ENCODE measurements at regions not wholly inside any gene's neighbourhood (a gene's known extent, or its start where the extent isn't known, plus 50 kb on each side); places are given as distances from the start of the nearest gene placed in this dataset.

- H3K9me3 ChIP-seq (ENCODE audit: control insufficient read depth, insufficient read depth, low read length), result peaks cover 4% of the 10 kb centered on the region; the same call in 1 of the 2 replicates
- H3K36me3 ChIP-seq (ENCODE audit: control insufficient read depth, insufficient read depth, low read length), result no peaks in the 10 kb centered on the region
- no peak overlapping the region for H2AFZ ChIP-seq (replicated peaks; ENCODE audit: low read length, poor library complexity)
- H2BK120ac ChIP-seq (ENCODE audit: low read depth, low read length), result no peak overlapping the region
- dilution Hi-C loops (cut with HindIII; ENCODE audit: low sequenced_read_pairs, unreplicated experiment) (no loop called here), intact Hi-C loops (cut with micrococcal nuclease) (no loop called here), in situ Hi-C loops (cut with MboI; ENCODE audit: low sequenced_read_pairs) (no loop called here)
- no peaks in the 10 kb centered on the region for H3K9me1 ChIP-seq (ENCODE audit: insufficient read depth, low read length)
- no peak overlapping the region for H4K8ac ChIP-seq (ENCODE audit: low read depth in 2 of 2, low read length in 2 of 2)
- no peak overlapping the region for H3K4me2 ChIP-seq (ENCODE audit: low read depth, low read length)
- no peak for ATAC-seq (ENCODE audit: low read depth)
- no peak overlapping the region for H3K23ac ChIP-seq (ENCODE audit: low read depth, low read length)
- H3K27ac ChIP-seq (ENCODE audit: insufficient read depth, low read length), result no peak overlapping the region
- DNase-seq, result no peak
- no peak overlapping the region for H2BK15ac ChIP-seq (ENCODE audit: low read depth, low read length)
- H3K4ac ChIP-seq (ENCODE audit: low read depth, low read length), result no peak overlapping the region
- H4K5ac ChIP-seq (ENCODE audit: low read depth, low read length), result no peak overlapping the region
- no peak overlapping the region for H3K14ac ChIP-seq (replicated peaks; ENCODE audit: low read depth, low read length)
- no peaks in the 10 kb centered on the region for H3K79me1 ChIP-seq (ENCODE audit: low read depth in 1 of 2, low read length in 2 of 2)
- H2BK20ac ChIP-seq (ENCODE audit: low read depth, low read length), result no peak overlapping the region
- BruUV-seq (replicated peaks), result no TSS peak
- H2AK5ac ChIP-seq (ENCODE audit: low read depth, low read length), result no peak overlapping the region
- H3K9ac ChIP-seq (ENCODE audit: low read depth, low read length), result no peak overlapping the region
- H3K56ac ChIP-seq (ENCODE audit: extremely low read depth, insufficient read depth, low read length), result no peak overlapping the region
- H2AK9ac ChIP-seq (replicated peaks; ENCODE audit: low read depth, low read length, poor library complexity), result no peak overlapping the region
- H3K18ac ChIP-seq (ENCODE audit: low read depth, low read length), result no peak overlapping the region
- ChIA-PET POLR2A (ENCODE audit: unreplicated experiment) (no interaction called here), CTCF (no interaction called here)
- no peak overlapping the region for H3K4me3 ChIP-seq (ENCODE audit: insufficient read depth, low read depth, low read length)
- H4K20me1 ChIP-seq (ENCODE audit: insufficient read depth, low read length), result no peaks in the 10 kb centered on the region
- H3K4me1 ChIP-seq (ENCODE audit: control insufficient read depth, insufficient read depth, low read length), result no peaks in the 10 kb centered on the region
- TF ChIP-seq RFX5 (IDR thresholded peaks at IDR 0.05; ENCODE audit: low read depth, low read length), result no peak
- TF ChIP-seq CEBPB (IDR thresholded peaks at IDR 0.05; ENCODE audit: low read depth, low read length), result no peak
- TF ChIP-seq POLR2A (IDR thresholded peaks at IDR 0.05; ENCODE audit: low read depth, low read length), result no peak
- no CpG with 5 or more reads among the region's 1 CpG for WGBS, 2 experiments (ENCODE audit: extremely low coverage in 2 of 2, insufficient read length in 1 of 2)
- no peaks in the 10 kb centered on the region for H3K27me3 ChIP-seq (ENCODE audit: control insufficient read depth, insufficient read depth, low read length)
- no peak overlapping the region for H2BK5ac ChIP-seq (ENCODE audit: low read depth, low read length, poor library complexity, severe bottlenecking)
- H4K91ac ChIP-seq (ENCODE audit: insufficient read depth, low read depth, low read length), result no peak overlapping the region
These were observed 218.0 kb downstream of the ZBBX start for GRCh38 chr3:167162083-167162482.

Data from IMR-90 (cell line).